Suprapubic skin (tissue), 4 donors: ENCODE measurements at regions not wholly inside any gene's neighbourhood (a gene's known extent, or its start where the extent isn't known, plus 50 kb on each side); places are given as distances from the start of the nearest gene placed in this dataset.

ENCODE experiments used
- EP300 ChIP-seq: sonication (generic); formaldehyde crosslinking; IDR thresholded peaks from one replicate; pipeline ENCODE4 v1.6.1; 2017; ENCODE audit warnings: antibody characterized with exemption
- POLR2A ChIP-seq, 2 donors: fragments of 450-650 bp; IDR thresholded peaks; one replicate each; pipeline ENCODE4 v1.6.1; 2017; ENCODE audit warnings: antibody characterized with exemption in 2 of 2, mild to moderate bottlenecking in 2 of 2, moderate library complexity in 2 of 2
- POLR2AphosphoS5 ChIP-seq, 3 donors: sonication (generic); formaldehyde crosslinking; IDR thresholded peaks; one replicate each; pipeline ENCODE4 v1.6.1; 2017; ENCODE audit warnings: antibody characterized with exemption in 3 of 3
- TF ChIP-seq, protein P1 (sequence below), 2 donors: fragments of 200-600 bp in 1 of 2; fragments of 450-650 bp in 1 of 2; sonication (generic) in 1 of 2; IDR thresholded peaks; one replicate each; pipeline ENCODE4 v1.5.1; 2016 to 2019; ENCODE audit warnings: antibody characterized with exemption in 2 of 2, mild to moderate bottlenecking in 1 of 2, moderate library complexity in 1 of 2

GRCh38 chr16:50857881-50858280 is 116.0 kb downstream of the CYLD start:
- TF ChIP-seq, protein P1, sequence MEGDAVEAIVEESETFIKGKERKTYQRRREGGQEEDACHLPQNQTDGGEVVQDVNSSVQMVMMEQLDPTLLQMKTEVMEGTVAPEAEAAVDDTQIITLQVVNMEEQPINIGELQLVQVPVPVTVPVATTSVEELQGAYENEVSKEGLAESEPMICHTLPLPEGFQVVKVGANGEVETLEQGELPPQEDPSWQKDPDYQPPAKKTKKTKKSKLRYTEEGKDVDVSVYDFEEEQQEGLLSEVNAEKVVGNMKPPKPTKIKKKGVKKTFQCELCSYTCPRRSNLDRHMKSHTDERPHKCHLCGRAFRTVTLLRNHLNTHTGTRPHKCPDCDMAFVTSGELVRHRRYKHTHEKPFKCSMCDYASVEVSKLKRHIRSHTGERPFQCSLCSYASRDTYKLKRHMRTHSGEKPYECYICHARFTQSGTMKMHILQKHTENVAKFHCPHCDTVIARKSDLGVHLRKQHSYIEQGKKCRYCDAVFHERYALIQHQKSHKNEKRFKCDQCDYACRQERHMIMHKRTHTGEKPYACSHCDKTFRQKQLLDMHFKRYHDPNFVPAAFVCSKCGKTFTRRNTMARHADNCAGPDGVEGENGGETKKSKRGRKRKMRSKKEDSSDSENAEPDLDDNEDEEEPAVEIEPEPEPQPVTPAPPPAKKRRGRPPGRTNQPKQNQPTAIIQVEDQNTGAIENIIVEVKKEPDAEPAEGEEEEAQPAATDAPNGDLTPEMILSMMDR (IDR thresholded peaks at IDR 0.05), result no peak
- TF ChIP-seq POLR2A (IDR thresholded peaks at IDR 0.05) (no peak), EP300 (no peak), POLR2AphosphoS5 (IDR thresholded peaks at IDR 0.05) (no peak)
